Activated CD4-positive, alpha-beta T cell treated with anti-CD3 and anti-CD28 coated beads, Interleukin-2, Interleukin-4, amounts not matched to agents 100 ng/mL and 50 ng/mL, durations not matched to agents 16 hours and 8 hours (primary cell): ENCODE measurements at regions not wholly inside any gene's neighbourhood (a gene's known extent, or its start where the extent isn't known, plus 50 kb on each side); places are given as distances from the start of the nearest gene placed in this dataset.

Experiments used
- DNase-seq: peaks from one replicate; pipeline ENCODE4 v3.0.0-alpha.2; 2020; ENCODE audit warnings: low spot score

DNA sequence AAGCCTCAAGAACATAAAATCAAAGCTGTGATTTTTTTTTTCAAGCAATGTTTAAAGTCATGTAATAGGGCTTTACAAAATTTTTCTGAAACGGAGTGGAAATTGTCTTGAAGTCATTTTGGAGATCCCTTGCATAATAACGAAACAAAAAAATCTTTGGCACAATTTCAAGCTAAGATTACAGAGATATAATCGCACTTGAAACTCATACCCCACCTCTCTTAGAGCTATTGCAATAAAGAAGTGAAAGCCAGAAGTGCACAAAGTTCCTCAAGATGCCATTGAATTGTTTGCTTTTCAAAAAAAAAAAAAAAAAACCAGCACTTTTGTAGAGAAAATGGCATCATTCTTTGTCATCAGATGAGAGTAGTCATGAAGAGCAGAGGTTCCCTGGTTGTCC lies 152.3 kb downstream of the PAX3 start:
- no peak for DNase-seq

DNA sequence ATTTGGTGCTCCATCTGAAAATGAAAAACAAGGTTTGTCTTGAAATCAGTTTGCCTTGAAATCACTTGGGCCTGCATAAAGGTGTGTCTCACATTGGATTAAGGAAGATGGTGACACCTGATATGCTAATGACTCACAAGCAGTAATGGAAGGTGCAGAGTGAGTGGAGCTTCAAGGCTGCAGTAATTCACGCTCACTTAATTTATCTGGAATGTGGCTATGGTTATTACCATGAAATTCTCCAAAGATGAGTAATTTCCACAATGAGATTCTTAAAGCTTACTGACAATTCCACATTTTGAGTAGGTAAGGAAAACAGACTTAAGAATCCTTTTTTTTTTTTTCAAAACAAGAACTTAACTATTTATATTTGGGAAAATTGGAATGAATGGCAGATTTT lies 156.8 kb downstream of the PAX3 start:
- DNase-seq = no peak

- DNase-seq = no peak
These were observed 162.6 kb downstream of the PAX3 start for GRCh38 chr2:222136106-222136630.

- DNase-seq = no peak
These were observed 164.1 kb downstream of the PAX3 start for GRCh38 chr2:222134654-222135053.

DNA sequence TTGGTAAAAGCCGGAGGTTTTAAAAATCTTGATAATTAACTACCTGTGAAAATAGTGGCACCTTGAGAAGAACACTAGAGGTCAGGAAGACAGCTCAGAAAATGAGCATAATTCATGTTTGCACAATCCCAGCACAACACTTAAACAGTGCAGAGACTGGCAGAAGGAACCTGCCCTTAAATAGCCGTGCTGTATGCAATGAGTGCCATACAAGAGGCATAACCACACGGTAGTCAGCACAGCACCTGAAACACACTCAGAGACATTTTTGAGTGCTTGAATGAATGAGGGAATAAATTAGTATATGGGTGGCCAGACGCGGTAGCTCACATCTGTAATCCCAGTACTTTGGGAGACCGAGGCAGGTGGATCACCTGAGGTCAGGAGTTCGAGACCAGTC lies 164.9 kb downstream of the PAX3 start:
- no peak for DNase-seq

DNA sequence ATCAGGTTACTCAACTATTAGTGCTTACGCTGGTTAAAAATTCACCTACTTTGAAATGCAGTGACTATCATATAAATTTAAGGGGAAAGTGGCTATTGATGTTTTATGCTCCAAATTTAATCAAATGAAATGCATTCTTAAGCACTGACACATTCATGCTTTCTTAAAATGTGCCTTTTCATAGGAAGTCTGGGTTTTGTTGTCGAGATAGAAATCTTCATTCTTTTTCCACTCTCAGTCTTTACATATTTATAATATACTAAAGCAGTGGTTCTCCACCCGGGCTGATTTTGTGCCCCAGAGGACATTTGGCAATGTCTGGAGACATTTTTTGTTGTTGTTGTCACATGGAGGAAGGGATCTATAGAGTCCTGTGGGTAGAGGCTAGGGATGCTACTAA lies 167.9 kb downstream of the PAX3 start:
- no peak for DNase-seq

- DNase-seq = no peak
These were observed 171.1 kb downstream of the PAX3 start for GRCh38 chr2:222127660-222128059.

DNA sequence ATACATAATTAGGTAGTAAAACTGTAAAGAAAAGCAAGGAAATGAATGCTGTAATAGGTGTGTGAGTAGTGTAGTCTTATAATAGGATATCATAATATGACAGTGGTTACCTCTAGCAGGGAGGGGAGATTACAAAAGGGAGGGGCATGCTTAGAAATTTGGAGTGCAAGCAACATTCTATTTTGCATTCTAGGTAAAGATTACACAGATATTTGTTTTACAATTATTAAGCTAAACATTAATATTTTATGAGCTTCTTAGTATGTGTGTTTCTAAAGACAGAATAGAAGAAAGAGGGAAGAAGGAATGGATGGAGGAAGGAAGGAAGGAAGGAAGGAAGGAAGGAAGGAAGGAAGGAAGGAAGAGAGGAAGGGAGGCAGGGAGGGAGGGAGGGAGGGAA lies 177.9 kb downstream of the PAX3 start:
- DNase-seq = no peak

DNA sequence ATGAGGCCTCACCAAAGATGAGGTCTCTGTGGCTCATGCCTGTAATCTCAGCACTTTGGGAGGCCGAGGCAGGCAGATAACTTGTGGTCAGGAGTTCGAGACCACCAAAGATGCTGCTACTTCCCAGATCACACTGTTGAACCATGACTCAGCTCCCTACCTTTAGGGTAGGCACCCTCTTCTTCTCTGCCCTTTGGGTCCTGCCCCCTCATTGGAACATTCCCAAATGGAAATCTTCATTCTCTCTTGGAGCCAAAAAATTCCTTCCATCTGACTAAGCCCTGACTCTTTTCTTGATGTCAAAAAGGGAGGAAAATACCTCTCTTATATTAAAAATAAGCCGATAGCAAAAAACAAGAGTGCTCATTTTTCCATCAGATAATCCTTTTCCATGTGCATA lies 183.5 kb downstream of the PAX3 start:
- DNase-seq = no peak

DNA sequence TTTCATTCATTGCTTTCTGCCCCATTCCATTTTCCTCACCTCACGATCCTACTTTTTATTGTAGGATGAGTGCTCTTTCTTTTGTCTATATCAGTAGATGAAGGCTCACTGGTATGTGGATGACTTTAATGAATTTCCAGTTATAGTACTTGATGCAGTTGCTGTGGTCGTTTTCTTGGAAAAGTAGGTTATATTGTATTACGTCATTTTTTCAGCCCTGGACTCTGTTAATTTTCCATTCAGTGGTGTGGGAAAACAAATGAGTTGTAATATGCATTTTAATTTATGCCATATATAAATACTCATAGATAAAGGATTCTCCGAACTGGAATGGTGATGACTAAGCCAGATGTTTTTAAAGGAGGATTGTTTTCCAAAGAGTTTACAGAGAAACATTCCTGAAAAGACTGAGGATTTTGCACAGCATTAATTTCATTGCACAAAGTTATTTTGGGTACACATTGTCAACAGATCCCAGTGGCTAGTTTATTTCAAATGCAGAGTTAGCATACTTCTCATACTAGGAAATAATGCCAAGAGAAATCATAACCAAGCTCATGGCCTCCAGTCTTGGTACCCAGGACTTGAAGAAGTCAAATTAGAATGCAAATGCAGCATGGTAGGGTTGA lies 189.7 kb downstream of the PAX3 start:
- DNase-seq = no peak

DNA sequence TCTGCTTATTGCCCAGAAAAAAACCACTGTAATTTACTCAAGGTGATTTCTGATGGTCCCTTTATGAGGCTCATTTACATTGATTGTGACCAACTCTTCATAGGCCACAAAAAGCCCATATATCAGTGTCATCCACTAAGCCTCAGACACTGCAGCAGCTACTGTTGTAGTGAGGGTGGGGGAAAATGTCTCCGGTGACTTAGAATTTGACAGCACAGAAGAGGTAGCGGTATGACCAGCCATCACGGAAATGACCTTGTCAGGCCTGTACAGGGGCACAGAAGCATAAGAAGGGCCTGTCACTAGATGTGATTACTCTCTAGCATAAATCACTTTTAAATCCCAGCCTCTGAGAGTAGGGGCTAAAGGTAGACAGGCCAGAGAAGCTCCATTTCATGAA lies 190.3 kb downstream of the PAX3 start:
- no peak for DNase-seq

DNA sequence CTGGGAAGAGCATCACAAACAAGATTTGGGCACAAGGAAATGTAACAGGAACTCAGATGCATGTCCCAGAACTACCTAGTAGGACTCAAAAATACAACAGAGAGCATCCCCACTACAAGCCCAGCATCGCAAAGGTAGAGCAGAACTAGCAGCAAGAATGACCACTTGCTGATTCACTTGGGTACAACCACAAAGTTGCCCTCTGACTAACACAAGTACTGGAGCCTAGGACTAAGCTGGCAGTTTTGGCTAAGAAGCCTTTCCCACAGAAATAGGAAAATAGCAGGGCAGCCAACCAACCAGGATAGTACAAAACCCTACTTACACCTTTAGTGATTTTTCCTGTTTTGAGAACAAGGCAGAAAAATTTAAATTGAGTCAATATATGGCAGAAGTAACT lies 193.8 kb downstream of the PAX3 start:
- DNase-seq = no peak

GRCh38 chr2:222102575-222103349 lies 196.0 kb downstream of the PAX3 start:
- DNase-seq = no peak

DNA sequence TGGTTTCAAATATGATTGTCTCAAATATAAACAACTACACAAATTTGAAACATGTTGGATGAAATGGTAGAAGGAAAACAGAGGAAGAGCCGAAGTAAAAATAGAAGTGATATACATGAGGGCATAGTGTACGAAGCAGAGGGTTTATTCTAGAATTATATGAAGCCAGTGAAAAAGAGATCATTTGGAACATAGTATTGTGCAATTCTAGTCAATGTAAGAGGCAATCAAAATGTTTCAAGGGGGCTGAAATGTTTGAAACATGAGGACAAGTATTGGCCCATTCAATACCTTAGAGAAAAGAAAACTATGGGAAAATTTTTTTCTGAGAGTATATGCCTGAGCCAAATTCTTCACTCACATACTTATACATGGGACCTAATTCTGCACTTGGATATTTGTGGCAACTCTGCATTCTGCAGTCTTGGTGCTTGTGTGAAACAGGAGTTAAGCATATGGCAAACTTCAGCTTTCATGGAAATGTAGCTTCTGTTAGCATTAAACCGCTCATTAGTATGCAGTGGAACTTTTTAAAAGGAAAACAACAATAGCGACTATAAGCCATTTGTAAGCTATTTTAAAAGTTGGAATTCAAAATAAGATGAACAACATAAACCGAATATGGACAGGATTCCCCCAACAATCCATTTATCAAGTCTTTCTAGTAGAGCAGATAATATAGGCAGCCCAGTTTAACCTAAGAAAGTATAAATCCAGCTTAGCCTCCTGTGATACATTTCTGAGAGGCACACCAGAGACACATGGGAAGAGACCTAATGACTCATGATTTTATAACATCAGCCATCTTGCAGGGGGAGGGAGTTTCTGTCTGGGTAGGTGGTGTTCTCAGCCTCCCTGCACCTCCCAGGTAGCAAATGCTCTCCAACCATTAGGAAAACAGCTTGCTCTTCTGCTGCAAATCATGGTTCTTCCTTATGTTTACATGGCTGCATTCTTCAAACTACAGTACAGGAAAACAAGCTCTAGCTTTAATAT lies 197.8 kb downstream of the PAX3 start:
- DNase-seq = no peak

DNA sequence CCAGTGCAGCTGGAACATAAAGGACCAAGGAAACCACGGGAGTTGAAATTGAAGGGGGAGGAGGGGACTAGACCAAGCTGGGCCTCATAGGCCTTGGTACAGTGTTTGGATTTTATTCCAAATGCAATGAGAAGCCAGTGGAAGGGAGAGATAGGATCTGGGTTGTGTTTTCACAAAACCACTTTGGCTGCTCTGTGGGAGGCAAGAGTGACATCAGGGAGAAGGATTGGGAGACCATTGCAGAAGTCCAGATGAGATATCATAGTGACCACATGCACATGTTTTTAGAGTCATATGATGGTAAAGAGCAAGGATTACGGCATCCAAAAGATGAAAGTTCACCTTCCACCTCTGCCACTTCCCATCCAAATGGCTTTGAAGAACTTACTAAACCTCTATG lies 210.2 kb downstream of the PAX3 start:
- no peak for DNase-seq

DNA sequence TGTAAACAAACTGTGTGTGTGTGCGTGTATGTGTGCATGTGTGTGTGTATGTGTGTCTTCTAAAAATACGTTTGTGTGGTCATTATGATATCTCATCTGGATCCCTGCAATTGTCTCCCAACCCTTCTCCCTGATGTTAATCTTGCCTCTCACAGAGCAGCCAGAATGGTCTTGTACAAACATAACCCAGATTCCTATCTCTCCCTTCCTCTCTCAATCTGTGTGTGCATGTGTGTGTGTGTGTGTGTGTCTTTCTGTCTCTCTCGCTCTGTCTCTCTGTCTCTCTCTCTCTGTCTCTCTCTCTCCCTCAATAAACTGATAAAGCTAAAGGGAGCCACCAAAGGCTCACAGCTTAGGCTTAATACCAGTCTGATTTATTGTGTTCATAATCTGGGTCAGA lies 210.8 kb downstream of the PAX3 start:
- no peak for DNase-seq

GRCh38 chr2:222082201-222082600 lies 216.6 kb downstream of the PAX3 start:
- no peak for DNase-seq

DNA sequence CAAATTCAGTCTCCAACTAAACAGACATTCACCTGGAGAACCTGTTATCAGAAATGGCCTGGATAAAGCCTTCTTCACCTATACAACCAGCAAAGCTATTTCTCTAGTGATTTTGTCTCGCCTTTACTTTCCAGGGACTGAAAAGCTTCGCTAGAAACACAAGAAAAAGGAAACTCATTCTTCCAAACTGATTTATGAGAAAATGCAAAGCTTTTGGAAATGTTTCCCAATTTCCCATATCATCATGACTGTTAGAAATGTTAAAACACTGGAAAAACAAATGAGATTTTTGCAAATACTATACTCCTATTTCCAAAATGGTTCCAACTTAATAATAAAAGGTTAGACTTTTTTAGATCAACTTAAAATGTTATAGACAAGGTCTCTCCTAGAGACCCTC lies 218.7 kb downstream of the PAX3 start:
- no peak for DNase-seq

- DNase-seq = no peak
These were observed 221.7 kb downstream of the PAX3 start for GRCh38 chr2:222076973-222077690.

- no peak for DNase-seq
These were observed 224.1 kb downstream of the PAX3 start for GRCh38 chr2:222074674-222075073.

DNA sequence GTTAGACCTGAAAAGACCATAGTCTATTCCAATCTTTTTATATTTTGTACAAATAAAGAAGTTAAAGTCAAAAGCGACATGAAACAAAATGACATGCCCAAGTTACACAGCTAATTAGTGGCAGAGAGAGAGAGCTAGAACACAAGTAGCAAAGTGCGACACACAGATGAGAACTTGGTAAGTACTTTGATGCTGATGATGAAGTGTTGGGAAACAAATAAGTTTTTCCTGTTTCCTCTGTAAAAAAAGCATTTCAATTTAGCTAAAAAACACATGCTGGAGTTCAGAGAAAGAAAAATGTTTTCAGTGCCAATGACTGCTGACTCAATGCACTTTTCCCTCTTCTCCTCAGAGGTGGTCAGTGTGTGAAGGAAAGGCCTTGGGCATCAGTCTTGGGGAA lies 226.9 kb downstream of the PAX3 start:
- no peak for DNase-seq

DNA sequence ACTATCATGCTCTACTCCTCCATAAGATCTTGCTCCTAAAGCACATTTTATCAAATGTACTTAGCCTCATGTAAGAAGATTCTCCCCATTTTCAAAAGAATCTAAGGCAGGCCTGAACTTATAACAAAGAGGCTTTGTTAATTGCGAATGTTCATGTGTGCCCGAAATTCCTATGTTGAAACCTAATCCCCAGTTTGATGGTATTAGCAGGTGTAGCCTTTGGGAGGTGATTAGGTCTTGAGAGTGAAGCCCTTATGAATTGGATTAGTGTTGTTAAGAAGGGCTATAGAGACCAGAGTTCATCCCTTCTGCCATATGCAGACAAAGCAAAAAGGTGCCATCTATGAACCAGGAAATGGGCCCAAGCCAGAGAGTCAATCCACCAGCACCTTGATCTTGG lies 234.5 kb downstream of the PAX3 start:
- no peak for DNase-seq
